WTC11 (cell line): ENCODE measurements at regions not wholly inside any gene's neighbourhood (a gene's known extent, or its start where the extent isn't known, plus 50 kb on each side); places are given as distances from the start of the nearest gene placed in this dataset.

Experiments
- CREB1 ChIP-seq: sonication (generic); formaldehyde crosslinking; IDR thresholded peaks from 2 replicates; pipeline ENCODE4 v1.8.0; 2023; ENCODE audit warnings: mild to moderate bottlenecking, missing genetic modification reagents
- E2F4 ChIP-seq: sonication (generic); formaldehyde crosslinking; IDR thresholded peaks from 2 replicates; pipeline ENCODE4 v1.8.1; 2022; ENCODE audit warnings: low read depth, mild to moderate bottlenecking, moderate library complexity, missing genetic modification reagents, borderline replicate concordance
- ZBTB43 ChIP-seq: sonication (generic); formaldehyde crosslinking; IDR thresholded peaks from 2 replicates; pipeline ENCODE4 v1.8.1; 2023; ENCODE audit warnings: mild to moderate bottlenecking, missing genetic modification reagents

- TF ChIP-seq ZBTB43 (CRISPR knock-in tag) = no peak
- no peak for TF ChIP-seq CREB1
- TF ChIP-seq E2F4 (CRISPR knock-in tag) = no peak
Observed at GRCh38 chr2:228374741-228375140, 193.3 kb upstream of the SPHKAP start.
